Stimulated activated naive CD8-positive, alpha-beta T cell treated with anti-CD3 and anti-CD28 coated beads, Interleukin-15, Interleukin-2, amounts not matched to agents 100 ng/mL and 50 ng/mL, for 24 hours (primary cell): ENCODE measurements at regions not wholly inside any gene's neighbourhood (a gene's known extent, or its start where the extent isn't known, plus 50 kb on each side); places are given as distances from the start of the nearest gene placed in this dataset.

ENCODE experiments used
- H3K27ac Mint-ChIP-seq: one replicate; pipeline ENCODE4 v1.8.0; 2021; ENCODE audit warnings: mild to moderate bottlenecking, mixed read lengths
- H3K27me3 Mint-ChIP-seq: one replicate; pipeline ENCODE4 v1.8.0; 2021; ENCODE audit warnings: mixed read lengths
- H3K36me3 Mint-ChIP-seq: one replicate; pipeline ENCODE4 v1.8.0; 2021; ENCODE audit warnings: low read depth, mixed read lengths
- H3K4me1 Mint-ChIP-seq: one replicate; pipeline ENCODE4 v1.8.0; 2021; ENCODE audit warnings: low read depth, mixed read lengths
- H3K4me3 Mint-ChIP-seq: one replicate; pipeline ENCODE4 v1.8.0; 2021; ENCODE audit warnings: mild to moderate bottlenecking, mixed read lengths
- H3K9me3 Mint-ChIP-seq: one replicate; pipeline ENCODE4 v1.8.0; 2021; ENCODE audit warnings: mixed read lengths

DNA sequence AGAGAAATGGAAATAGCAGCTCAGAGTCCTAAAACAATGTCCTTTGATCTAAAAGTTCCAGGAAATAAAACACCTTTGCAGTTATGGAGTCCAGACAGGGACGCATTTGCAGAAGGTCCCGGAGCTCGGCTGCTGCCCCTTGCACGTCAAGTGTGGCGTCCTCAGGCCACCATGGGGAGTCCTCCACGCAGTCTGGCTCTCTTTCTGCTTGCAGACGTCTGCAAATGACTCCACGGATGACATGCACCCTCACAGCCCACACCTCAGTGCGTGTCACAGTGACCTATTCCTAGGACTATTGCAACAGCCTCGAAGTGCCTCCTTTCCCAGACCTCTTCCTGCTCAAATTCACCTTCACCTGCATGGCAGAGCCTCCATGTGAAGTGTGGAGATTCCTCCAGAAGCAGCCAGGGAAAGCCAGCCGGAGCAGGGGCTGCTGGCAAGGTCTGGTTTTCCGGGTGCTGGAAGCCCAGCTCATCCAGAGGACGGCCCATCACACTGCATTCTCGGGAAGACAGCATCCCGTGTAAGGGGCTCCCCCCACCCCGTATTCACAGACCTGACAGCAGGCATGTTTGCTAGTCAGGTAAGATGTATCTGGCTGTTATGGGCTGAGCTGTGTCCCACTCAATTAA is 137.7 kb downstream of the ASB1 start:
- Mint-ChIP-seq H3K9me3 (no peaks in the 10 kb centered on the region), H3K4me3 (no peak overlapping the region), H3K27ac (no peak overlapping the region), H3K27me3 (no peaks in the 10 kb centered on the region), H3K36me3 (no peaks in the 10 kb centered on the region), H3K4me1 (no peaks in the 10 kb centered on the region)

DNA sequence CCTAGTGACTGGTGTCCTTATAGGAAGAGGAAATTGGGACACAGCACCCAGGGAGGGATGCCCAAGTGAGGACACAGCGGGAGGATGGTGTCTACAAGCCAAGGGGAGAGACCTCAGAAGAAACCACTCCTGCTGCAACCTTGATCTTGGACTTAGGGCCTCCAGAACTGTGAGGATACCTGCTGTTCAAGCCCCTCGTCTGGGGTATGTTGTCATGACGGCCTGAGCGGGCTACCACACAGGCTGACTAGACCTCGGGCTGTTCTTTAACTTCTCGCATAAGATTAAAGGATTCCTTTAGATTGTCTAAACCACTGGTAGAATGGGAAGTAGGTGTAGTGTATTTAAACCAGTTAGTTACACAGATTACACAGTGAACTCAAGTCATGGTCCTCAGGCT is 138.3 kb downstream of the ASB1 start:
- Mint-ChIP-seq H3K27me3 (no peaks in the 10 kb centered on the region), H3K9me3 (no peaks in the 10 kb centered on the region), H3K36me3 (no peaks in the 10 kb centered on the region), H3K4me3 (no peak overlapping the region), H3K27ac (no peak overlapping the region), H3K4me1 (no peaks in the 10 kb centered on the region)

DNA sequence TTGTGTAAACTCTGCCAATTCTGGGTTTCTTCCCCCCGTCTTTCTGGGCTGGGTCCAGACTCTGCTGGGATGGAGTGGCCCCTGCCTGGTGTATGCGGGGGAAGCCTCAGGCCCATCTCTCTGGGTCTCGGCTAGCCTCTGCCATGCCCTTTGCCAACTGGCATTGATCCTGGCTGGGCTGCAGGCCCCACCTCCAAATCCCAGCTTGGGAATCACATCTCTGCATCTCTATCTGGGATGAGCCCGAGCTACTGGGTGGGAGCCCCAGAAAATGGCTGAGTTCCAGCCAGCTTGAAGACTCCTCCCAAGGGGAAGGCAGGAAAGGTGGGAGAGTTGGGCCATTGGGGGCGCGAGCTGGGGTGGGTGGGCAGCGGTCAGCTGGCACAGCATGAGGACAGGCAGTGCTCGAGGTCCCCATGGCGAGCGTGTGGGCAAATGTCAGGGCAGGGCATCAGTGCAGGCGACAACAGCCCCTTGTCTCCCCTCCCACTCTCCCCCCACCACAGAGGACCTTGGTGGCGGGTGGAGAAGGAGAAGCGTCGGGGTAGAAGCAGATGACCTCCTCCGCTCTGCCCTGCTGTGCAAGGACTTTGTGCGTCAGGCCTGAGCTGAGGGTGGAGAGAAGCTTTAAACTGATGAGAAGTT is 139.4 kb downstream of the ASB1 start:
- no peaks in the 10 kb centered on the region for H3K4me1 Mint-ChIP-seq
- H3K4me3 Mint-ChIP-seq = no peak overlapping the region
- no peaks in the 10 kb centered on the region for H3K27me3 Mint-ChIP-seq
- no peak overlapping the region for H3K27ac Mint-ChIP-seq
- no peaks in the 10 kb centered on the region for H3K36me3 Mint-ChIP-seq
- H3K9me3 Mint-ChIP-seq = no peaks in the 10 kb centered on the region

DNA sequence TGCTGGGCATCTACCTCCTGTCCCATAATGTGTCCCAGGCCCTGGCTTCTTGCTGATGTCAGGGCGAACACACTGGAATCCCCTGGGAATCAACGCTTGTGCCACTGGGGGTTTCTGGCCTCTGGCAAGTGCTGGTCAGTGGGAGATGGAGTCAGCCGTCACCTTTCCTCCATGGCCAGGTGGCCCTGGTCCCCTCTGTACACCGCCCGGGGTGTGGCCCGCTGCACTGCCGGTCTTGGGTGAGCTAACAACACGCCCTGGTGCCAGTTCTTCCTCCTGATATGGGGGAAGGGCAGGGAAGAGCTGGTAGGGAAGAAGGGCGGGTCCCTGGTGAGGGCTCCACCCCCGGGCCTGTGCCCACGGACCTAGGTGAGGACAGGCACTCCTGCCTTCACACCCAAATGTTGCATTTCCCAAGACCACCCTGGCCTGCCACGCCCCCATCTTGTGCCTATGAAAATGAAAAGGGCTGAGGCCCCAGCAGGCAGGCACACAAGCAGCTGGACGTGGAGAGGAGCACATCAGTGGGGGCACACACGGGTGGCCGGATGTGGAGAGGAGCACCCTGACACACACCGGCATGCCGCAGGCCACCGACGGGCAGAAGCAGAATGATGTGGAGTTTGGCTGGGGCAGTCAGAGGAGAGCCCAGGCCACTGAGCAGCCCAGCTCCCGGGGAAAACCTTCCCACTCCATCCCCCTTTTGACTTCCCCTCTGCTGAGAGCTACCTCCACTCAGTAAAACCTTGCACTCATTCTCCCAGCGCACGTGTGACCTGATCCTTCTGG is 140.5 kb downstream of the ASB1 start:
- Mint-ChIP-seq H3K4me3 (no peak overlapping the region), H3K27me3 (no peaks in the 10 kb centered on the region)

DNA sequence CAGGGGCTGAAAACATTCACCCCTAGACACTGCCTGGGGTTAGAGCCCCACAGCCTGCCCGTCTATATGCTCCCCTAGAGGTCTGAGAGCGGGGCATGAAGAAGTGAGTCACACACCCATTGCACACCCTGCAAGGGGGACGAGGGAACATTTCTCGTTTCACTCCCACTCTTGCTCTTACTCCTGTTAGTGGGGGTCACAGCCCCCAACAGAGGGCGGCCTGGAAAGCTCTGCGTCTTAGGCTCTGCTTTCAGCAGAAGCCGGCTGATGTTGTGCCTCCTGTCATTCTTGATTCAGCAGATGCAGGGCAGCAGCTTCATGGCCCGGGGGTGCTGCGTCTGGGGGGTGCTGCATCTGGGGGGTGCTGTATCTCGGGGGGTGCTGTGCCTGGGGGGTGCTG is 141.3 kb downstream of the ASB1 start:
- Mint-ChIP-seq H3K27ac (no peak overlapping the region), H3K27me3 (no peaks in the 10 kb centered on the region), H3K4me3 (no peak overlapping the region), H3K9me3 (no peaks in the 10 kb centered on the region), H3K4me1 (no peaks in the 10 kb centered on the region), H3K36me3 (no peaks in the 10 kb centered on the region)

More for the DNA sequence above, 140.5 kb downstream of the ASB1 start:
- no peaks in the 10 kb centered on the region for H3K36me3 Mint-ChIP-seq
- no peaks in the 10 kb centered on the region for H3K4me1 Mint-ChIP-seq
- no peak overlapping the region for H3K27ac Mint-ChIP-seq
- H3K9me3 Mint-ChIP-seq = no peaks in the 10 kb centered on the region

DNA sequence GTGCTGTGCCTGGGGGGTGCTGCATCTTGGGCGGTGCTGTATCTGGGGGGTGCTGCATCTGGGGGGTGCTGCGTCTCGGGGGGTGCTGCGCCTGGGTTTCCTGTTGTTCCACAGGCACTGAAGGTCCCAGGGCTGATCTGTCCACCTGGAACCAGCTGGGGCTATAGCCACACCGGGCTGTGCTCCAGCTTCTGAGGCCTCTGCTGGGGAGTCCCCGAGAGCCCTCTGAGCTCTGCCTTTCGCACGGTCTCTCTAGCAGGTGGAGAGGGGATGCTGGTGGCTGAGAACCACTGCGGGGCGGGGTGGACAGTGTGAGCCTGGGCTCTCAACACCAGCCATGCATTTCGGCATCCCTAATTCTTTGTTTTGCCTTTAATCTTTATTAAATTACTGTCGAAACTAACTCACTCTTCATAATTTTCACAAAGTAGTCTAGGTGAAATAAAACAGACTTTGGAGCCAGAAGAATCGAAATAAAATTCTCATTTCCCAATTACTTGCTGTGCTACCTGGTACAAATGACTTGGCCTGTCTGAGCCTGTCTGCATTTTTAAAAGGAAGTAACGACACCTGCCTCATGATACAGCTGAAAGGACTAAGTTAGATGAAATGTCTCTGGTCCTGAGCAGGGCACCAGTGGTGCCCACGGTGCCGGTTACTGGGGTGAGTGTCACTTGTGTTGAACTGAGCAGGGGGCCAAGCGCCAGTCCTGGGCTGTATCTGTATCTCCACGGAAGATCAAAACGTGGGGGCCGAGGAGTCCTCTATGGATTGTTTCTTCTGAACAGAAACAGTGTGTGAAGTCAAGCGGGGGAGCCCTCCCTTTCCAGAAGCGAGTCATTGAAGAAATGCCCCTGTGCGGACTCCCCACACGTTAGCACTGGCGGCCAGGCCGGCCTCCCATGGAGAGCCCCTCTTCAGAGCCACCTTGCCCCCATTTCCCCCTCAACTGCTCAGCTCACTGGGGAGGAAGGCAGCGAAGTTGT is 142.0 kb downstream of the ASB1 start:
- H3K36me3 Mint-ChIP-seq = no peaks in the 10 kb centered on the region
- no peaks in the 10 kb centered on the region for H3K4me1 Mint-ChIP-seq
- no peaks in the 10 kb centered on the region for H3K27me3 Mint-ChIP-seq
- no peaks in the 10 kb centered on the region for H3K9me3 Mint-ChIP-seq
- H3K4me3 Mint-ChIP-seq = no peak overlapping the region
- H3K27ac Mint-ChIP-seq = no peak overlapping the region

DNA sequence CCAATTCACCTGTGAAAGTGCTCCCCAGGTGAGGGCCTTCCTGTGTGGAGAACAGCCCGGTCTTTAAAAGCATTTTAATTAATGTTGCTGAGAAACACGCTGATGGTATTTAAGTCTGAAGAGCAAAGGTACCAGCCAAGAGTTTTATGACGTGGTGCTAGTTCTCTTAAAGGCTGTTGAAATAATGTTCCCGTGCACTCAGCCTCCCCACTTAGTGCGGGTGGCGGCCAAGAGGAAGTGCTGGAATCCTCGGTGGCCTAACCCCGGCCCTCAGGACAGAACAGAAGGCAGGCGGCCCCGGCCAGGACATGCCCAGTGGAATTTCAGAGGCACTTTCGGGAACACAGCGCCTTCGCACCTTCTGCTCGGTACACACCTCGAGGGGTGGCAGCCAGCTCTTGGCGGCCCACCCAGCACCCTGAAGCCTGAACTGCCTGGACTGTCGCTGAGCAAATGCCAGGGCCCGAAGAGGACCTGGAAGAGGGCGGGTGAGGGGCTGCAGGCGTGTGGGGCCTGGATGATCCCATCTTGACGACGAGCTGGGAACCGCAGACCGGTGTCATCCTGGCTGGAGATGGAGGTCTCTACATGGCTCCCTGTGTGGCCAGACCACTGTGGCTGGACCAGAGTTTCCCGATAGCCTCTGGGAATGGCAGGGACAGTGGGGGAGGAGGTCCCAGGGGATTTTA is 142.9 kb downstream of the ASB1 start:
- H3K9me3 Mint-ChIP-seq = no peaks in the 10 kb centered on the region
- H3K4me1 Mint-ChIP-seq = no peaks in the 10 kb centered on the region
- H3K27me3 Mint-ChIP-seq = no peaks in the 10 kb centered on the region
- no peak overlapping the region for H3K27ac Mint-ChIP-seq
- no peak overlapping the region for H3K4me3 Mint-ChIP-seq
- no peaks in the 10 kb centered on the region for H3K36me3 Mint-ChIP-seq

DNA sequence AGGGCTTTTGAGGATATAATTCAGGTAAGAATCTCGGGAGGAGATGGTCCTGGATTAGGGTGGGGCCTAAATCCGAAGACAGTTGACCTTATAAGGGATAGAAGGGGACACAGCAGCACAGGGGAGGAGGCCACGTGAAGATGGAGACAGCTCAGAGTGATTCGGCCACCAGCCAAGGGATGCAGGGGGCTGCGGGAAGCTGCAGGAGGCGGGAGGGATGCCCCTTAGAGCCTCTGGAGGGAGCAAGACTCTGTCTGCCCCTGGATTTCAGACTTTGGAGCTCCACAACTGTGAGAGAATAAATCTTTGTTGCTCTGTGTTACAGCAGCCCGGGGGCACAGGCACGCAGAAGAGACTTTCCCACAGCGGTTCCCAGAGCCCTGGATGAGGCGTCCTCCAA is 143.7 kb downstream of the ASB1 start:
- Mint-ChIP-seq H3K4me3 (no peak overlapping the region), H3K9me3 (no peaks in the 10 kb centered on the region), H3K36me3 (no peaks in the 10 kb centered on the region), H3K4me1 (no peaks in the 10 kb centered on the region), H3K27ac (no peak overlapping the region), H3K27me3 (no peaks in the 10 kb centered on the region)

DNA sequence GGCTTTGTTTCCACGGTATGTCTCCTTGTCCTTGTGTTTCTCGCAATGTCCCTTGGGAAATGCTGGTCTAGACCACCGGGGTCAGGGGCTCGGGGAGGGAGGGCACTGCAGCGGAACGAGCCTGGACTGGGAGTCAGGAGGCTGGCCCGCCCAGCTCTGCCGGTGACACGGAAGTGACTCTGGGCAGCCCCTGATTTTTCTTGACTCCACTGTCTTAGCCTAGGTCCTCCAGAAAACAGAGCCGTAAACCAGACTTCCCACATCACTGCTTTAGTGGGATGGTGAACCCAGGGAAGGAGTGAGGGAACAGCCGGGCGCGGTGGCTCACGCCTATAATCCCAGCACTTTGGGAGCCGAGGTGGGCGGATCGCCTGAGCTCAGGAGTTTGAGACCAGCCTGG is 144.2 kb downstream of the ASB1 start:
- H3K27me3 Mint-ChIP-seq = peaks cover 5% of the 10 kb centered on the region
- H3K4me1 Mint-ChIP-seq = no peaks in the 10 kb centered on the region
- H3K9me3 Mint-ChIP-seq = no peaks in the 10 kb centered on the region
- H3K36me3 Mint-ChIP-seq = no peaks in the 10 kb centered on the region
- no peak overlapping the region for H3K4me3 Mint-ChIP-seq
- H3K27ac Mint-ChIP-seq = no peak overlapping the region

DNA sequence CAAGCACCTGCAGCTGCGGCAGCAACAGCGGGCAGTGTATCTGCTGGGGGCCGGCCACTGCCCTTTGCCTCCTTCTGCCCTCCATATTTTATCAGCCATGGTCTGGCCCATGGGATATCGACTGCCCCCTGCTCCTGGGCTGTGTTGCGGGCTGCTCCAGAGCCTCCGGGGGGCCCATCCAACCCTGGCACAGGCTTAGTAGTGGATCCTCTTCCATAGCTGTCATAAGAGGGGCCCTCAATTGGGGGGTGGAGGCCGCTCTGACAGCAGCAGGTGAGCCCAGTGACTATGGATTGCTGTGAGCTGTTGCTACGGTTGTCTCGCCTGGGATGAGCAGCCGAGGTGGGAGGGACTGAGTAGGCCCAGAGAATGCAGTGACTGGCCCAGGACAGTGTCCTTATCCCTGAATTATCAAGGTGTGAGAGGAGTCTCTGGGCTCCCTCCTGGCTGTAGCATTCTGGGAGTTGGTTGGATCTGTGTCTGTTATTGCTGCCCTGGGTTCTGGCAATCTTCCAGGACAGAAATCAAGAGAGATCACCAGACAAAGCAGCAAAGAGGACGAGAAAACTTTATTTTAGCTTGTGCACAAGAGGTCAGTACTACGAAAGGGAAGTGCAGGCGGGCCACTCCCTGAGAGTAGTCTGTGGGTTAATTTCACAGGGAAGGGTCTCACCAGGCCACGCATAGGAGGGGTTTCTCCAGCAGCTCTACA is 145.1 kb downstream of the ASB1 start:
- no peak overlapping the region for H3K27ac Mint-ChIP-seq
- peaks cover 5% of the 10 kb centered on the region for H3K27me3 Mint-ChIP-seq
- no peaks in the 10 kb centered on the region for H3K36me3 Mint-ChIP-seq
- no peaks in the 10 kb centered on the region for H3K4me1 Mint-ChIP-seq
- H3K9me3 Mint-ChIP-seq = no peaks in the 10 kb centered on the region
- no peak overlapping the region for H3K4me3 Mint-ChIP-seq

DNA sequence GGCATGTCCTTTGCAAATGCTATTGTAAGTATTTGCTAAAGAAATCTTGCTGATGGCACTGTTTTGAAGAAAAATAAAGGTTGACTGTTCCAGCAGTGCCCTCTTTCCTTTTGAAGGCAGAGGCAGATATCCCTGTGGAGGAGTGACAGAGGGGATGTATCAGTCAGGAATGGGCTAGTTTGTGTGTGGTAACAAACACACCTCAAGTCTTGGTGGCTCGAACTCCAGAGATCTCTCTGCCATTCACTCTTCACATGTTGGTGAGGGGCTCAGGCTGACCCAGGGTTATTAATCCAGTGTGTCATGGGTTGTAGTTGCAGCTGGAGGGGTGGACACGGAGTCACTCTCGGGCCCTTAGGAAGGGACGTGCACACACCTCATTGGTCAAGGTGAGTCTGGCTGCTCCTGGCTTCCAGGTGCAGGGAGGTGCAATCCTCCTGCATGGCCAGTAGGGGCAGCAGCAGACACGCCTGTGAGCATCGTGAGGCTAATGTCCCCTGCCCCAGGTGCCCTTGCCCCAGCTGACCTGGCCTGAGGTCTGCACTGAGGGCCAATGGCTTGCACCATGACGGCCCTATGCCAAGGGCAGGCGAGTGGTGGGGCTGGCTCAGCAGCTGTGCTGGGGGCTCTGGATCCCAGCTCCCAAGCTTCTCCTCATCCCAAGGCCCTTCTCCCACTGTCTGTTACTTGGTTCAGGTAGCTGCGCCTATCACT is 146.5 kb downstream of the ASB1 start:
- no peaks in the 10 kb centered on the region for H3K9me3 Mint-ChIP-seq

DNA sequence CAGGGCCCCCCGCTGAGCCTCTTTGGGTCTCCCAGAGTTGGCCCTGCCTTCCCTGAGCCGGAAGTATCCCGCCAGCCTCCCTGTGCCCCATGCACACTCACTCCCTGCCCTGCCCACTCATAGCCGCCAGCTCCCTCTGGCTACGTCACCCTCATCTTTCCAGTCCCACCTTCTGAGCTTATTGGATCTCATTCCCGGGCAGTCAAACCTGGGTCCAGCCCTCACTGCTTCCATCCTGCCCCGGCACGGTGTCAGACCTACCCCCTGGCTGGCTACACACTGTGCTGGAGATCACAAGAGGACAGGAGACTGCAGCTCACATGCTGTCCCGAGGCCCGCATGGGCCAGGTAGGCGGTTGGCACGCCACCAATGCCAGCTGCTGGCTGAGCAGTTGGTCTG is 147.2 kb downstream of the ASB1 start:
- Mint-ChIP-seq H3K4me1 (no peaks in the 10 kb centered on the region), H3K36me3 (no peaks in the 10 kb centered on the region), H3K9me3 (no peaks in the 10 kb centered on the region), H3K4me3 (no peak overlapping the region), H3K27ac (no peak overlapping the region), H3K27me3 (peaks cover 5% of the 10 kb centered on the region)

More for the DNA sequence above, 146.5 kb downstream of the ASB1 start:
- no peak overlapping the region for H3K4me3 Mint-ChIP-seq
- no peaks in the 10 kb centered on the region for H3K4me1 Mint-ChIP-seq
- peaks cover 5% of the 10 kb centered on the region for H3K27me3 Mint-ChIP-seq
- H3K27ac Mint-ChIP-seq = no peak overlapping the region
- no peaks in the 10 kb centered on the region for H3K36me3 Mint-ChIP-seq

DNA sequence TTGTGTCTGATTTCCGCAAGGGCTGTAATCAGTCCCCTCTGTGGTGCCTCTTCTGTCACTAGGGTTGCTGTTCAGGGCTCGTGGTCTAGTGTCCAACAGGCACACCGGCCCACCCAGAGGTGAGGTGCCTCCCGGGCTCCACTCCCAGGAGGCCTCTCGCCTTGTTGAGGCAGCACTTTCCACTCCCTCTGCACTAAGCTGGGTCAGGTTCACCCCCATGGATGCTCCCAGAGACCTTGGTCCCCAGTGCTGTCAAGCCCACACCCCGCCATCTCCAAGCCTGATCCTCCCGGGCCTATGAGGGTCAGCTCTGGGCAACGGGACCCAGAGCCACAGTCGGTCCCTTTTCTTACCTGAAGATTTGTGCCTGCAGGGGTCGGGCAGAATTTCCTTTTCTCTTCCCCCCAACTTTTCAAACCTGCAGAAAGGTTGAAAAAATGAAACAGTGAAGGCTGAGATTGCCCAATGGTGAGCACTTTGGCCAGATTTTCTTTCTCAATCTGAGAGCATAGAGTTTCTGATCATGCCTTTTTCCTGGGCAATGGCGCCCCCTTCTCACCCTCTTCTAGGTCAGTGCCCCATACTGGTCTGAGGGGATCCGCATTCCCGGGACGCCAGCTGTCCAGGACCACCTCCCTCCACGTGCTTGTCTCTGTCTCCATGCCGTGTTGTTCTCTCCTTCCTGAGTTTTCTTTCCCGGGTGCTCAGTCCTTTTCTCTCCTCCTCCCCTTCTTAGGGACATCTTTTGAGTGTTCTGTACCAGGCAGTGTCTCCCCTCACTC is 148.0 kb downstream of the ASB1 start:
- no peak overlapping the region for H3K4me3 Mint-ChIP-seq
- H3K4me1 Mint-ChIP-seq = no peaks in the 10 kb centered on the region
- no peak overlapping the region for H3K27ac Mint-ChIP-seq
- H3K9me3 Mint-ChIP-seq = no peaks in the 10 kb centered on the region
- H3K27me3 Mint-ChIP-seq = peaks cover 10% of the 10 kb centered on the region
- no peaks in the 10 kb centered on the region for H3K36me3 Mint-ChIP-seq
